ENCODE measurements at regions not wholly inside any gene's neighbourhood (a gene's known extent, or its start where the extent isn't known, plus 50 kb on each side); places are given as distances from the start of the nearest gene placed in this dataset.
"Not testable (repeated sequence)": the region's sequence is repeated elsewhere in the genome, so short reads cannot be mapped to it uniquely, and the experiment has no call there.

DNA sequence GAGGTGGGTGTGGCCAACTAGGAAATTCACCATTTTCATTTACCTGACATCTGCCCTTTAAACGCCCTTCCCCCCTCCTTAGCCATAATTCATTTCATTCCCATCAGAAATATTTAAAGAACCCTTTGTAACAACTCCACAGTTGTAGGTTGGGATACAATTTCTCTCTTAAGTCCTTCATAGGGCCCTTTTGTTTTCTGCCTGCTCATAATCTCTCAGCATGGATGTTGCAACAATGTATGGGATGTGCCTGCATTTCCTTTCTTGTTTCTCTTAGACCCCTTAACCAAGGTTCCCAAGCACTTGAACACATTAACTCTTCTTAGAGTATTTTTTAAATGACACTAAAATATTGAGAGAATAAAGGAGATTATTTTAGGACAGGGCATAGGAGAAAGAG lies 51.7 kb upstream of the MYO10 start:
- DNase-seq, result no peak

DNA sequence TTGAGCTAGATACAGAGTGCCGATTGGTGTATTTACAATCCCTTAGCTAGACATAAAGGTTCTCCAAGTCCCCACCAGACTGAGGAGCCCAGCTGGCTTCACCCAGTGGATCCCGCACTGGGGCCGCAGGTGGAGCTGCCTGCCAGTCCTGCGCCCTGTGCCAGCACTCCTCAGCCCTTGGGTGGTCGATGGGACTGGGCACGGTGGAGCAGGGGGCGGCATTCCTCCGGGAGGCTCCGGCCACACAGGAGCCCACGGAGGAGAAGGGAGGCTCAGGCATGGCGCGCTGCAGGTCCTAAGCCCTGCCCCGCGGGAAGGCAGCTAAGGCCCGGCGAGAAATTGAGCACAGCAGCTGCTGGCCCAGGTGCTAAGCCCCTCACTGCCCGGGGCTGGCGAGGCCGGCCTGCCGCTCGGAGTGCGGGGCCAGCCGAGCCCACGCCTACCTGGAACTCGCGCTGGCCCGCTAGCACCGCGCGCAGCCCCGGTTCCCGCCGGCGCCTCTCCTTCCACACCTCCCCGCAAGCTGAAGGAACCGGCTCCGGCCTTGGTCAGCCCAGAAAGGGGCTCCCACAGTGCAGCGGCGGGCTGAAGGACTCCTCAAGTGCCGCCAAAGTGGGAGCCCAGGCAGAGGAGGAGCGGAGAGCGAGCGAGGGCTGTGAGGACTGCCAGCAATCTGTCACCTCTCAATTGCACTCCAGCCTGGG lies 54.9 kb upstream of the MYO10 start:
- not testable (repeated sequence) for DNase-seq

DNA sequence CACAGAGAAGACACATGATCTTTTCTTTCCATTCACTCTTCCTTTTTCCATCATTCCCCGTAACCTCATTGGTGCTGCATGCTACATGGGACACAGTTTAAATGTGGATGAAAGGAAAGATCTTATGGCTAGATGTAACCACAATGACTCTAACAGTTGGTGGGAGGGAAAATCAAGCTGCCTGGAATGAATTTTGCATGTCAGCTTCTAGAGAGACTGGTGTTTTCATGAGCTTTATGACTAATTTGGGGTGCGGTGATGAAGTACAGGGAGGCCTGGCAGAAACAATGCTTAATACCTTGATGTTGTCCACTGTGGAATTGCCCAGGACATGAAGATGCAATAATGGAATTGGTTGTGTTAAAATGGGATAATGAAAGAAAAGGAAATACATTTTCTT lies 55.9 kb upstream of the MYO10 start:
- no peak for DNase-seq

DNA sequence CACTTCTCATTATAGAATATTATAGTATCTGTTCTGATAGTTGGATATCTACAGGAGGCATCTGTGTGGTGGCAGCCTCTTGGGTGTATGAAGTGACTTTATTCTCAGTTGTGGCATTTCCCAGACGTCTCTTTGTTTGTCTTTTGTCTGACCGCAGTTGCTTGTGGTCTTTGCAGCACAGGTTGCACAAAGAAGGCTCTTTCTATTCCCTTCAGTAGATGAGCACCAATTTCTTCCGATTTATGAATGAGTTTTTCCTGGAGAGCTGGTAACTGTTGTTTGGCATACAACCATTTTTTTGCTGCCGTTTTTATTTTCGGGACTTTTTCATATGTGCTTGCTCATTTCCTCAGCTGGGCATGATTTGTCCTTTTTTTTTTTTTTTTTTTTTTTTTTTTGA lies 56.4 kb upstream of the MYO10 start:
- no peak for DNase-seq

DNA sequence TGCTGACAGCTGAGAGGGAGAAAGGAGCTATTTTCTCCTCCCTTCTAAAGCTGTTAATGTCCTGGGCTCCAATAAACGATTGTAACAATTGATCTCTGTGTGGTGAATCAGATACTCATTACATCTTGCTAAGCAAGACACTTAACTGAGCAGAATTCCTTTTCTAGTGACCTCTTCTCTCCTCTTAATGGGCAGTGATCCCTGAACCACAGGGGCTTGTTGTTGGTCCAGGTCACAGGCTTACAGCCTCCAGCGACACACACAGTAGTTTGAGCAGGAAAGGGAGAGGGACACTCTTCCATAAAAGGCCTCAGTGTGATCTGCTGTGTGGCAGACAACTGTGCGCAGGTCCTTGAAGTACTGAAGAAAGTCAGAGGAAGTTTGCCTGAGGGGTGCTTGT lies 58.5 kb upstream of the MYO10 start:
- no peak for DNase-seq

DNA sequence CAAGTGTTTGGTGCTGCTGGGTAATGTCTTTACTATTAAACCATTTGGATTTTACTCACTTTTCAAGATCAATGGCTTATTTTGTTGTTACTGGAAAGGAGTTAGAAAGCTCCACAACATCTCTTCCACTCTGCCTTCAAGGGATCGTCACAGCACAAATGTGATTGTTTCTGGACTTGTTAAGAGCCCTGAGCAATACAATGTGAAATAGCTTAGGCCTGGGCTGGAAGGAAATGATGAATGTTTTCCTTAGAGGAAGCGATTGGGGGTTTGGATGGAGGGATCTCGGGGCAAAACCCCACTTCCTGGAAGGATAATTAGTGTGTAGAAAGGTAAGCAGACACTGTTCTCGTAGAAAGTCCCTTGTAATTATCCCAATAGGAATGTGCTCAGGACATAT lies 59.3 kb upstream of the MYO10 start:
- DNase-seq, result no peak

DNA sequence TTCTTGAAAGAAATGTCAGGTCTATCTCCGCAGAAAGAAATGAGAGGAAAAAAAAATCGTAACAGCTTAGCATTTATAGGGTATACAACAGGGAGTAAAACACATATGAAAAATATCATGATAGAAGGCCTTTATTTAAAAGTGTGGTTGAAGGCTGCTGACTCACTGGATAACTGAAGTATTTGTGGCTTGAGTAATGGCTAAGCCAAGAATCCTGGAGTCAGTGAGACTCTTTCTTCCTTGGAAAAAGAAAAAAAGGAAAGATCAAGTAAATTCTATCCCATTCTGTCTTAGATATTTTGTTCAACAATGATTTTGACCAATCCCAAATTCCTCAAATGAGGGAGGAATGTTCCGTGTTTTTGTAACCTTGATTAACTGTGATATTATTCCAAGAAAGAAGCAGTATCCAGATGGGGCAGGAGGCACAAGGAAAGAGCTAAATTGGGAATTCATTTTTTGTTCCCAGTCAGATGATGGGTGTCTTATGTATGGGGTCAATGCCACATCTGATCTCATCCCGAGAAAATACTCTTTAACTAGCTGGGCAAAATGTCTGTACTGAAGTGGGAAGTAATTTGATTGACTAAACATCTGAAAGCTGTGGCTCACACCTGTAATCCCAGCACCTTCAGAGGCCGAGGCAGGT lies 64.3 kb upstream of the MYO10 start:
- no peak for DNase-seq

DNA sequence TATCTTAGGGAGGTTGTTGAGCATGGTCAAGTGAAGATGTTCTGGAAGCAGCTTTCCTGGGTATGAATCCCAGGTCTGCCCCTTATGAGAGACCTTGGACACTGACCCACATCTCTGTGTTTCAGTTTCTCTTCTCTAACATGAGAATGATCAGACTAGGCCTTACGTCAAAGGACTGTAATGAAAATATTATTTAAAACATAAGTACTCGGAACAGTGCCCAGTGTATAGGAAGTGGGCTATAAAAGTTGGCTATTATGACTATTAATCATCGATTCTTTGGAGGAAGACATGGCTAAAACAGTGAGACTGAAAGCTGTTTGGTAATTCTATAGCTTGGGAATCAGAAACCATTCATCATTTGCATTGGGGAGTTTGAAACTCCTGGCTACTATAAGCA lies 65.3 kb upstream of the MYO10 start:
- no peak for DNase-seq

DNA sequence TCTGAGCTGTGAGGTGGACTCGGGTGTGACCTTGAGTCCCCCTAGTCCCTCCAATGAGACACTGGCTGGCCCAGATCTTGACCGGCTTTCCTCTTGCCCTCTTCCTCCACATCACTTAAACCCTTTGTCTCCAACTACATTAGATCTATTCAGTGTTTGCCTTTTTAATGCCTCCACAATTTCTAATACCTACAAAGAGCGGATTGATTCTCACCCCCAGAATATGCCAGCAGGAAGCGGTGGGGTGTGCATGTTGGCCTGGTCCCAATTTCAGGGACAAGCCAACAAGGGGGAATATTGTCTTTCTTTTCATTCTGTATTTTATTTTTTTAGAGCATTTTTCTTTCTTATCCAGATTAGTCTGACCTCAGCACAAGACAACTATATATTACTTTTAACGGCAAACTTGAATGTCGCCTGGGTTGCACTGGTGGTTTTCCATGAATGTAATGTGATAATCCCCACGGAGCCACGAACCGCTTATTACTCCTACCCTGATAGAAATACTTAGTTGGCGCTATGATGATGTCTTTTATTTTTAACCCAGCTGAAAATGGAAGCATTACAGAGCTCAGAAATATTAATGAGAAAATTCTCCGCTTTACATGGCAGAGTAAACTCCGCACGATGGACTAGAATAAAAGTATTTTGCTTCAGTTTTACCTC lies 68.5 kb upstream of the MYO10 start:
- DNase-seq, result no peak

DNA sequence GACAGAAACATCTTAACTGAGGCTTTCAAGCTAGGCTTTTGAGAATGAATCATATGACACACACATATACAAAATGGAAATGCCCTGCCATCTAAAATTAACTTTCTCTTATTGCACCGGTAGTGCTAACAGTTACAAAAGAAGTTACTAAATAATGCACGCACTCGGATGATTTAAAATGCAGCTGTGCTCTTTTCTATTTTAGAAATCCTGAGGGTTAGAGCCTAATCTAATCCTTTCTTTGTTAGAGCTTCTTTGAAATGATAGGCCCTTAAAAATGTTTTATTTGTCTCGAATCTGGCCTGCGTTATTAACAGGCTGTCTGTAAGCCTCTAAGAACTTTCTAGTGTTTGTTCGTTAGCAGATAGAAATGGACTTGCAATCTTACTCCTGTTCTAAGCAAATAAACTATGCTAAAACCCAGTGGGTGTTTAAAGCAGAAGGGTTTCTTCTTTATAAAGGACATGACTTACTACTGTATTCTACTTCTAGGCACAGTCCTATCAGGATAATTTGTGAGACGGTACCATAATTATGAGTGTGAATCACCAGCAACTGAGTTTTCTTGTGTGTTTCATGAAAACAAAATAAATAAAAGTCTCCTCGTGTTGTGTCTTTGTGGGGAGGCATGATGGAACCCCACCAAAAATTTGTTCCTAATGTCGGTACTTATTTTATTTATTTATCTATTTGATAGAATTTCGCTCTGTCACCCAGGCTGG lies 69.2 kb upstream of the MYO10 start:
- DNase-seq, result no peak

DNA sequence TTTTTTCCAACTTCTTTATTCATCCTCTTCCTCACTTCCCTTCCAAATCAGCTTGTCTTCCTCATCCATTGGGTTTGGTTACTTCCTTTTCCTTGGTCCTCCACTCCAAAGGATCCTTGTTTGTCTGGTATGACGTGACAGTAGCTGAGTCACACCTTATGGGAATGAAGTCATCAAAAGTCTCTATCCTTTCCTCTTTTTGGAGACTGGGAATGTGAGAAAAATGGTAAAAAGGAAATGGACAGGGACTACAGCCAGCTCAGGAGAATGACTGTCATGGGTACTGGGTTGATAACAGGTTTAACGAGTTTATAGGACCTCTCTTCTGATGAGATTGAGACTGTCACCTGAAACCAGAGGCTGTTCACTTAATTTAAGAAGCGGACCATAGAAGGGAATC lies 76.2 kb upstream of the MYO10 start:
- no peak for DNase-seq

DNA sequence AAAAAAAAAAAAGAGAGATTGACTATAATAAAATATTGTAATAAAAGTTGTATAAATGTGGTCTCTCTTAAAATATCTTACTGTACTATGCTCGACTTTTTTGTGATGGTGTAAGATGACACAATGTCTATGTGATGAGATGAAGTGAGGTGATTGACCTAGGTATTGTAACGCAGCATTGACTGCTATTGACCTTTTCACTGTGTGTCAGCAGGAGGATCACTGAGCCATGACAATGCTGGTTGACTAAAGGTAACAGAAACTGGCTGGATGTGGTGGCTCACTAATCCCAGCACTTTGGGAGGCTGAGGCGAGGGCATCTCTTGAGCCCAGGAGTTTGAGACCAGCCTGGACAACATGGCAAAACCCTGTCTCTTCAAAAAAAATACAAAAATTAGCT lies 78.6 kb upstream of the MYO10 start:
- no peak for DNase-seq

DNA sequence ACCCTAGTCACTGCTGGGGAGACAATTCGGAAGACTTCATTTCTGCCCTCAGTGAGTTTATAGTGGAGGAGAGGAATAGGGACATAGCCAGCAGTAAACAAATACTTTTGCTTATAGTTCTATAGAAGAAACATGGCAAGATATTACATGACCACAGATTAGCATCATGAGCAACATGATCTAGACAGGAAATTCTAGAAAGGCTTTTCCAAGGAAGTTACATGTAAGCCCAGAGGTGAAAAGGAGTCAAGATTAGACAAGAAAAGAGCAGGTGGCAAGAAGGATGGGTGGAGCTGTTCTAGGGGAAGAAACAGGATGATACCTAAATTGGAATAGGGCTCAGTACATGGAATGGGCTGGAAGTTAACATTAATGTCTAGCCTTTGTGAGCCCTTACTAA lies 82.8 kb upstream of the MYO10 start:
- no peak for DNase-seq

DNA sequence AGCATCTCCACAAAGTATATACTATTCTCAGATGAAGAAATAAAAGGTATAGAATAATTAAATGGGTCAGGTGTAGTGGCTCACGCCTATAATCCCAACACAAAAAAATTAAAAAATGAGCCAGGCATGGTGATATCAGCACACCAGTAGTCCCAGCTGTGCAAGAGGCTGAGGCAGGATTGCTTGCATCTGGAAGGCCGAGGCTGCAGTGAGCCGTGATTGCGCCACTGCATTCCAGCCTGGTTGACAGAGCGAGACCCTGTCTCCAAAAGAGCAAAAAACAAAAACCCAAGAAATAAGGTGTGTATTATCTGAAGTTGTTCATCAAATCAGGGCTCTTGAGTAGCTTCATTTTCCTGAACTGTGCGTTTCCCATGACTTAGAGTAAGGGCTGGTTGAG lies 83.2 kb upstream of the MYO10 start:
- no peak for DNase-seq

DNA sequence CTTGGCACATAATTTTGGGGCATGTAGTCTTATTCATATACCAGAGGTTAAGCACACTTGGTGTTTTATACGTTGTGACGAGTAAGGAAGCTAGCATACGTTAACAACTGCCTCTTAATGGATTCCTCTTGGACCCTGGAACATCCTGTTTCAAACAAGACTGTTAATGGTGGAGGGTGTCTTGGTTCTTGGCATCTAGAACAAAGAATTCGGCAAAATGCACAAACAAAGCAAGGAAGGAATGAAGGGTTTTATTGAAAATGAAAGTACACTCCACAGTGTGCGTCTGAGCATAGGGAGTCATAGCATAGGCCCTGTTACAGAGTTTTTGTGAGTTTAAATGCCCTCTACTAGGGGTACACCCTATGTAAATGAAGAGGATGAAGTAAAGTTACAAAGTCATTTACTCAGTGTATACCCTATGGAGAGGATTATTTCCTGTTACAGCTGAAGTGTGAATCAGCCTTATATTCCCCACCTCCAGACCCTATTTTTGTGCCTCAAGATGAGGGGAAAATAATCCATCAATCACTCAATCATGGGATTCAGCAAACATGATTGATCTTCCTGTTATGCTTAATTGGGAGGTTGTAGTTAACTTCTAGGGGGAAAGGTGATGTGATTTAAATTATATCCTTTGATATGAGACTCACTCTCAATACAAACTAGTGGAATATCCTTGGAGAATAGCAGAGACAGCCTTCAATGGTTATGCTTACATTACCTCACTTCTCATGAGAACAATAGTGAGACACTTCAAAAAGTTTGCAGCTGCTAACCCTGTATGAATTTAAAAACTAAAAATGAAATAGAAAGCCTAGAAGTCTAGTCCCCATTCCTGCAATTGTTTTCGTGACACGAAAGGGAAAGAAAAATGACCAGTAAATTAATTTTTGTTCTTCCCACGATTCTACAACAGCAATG lies 84.9 kb upstream of the MYO10 start:
- DNase-seq, result no peak

DNA sequence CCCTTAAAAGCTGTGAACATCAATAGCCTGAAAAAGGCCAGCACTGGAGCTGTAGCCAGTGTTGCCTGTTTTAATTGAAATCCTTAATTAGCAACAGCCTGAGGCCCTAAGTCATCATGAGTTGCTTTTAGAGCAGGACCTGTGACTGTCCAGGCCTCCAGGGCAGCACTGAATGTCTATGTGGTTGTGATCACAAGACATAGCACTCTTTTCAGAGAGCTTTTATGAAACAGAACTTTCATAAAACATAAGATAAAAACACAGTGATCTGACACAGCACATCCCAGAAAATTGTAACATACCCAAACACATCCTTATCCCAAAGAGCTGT lies 85.5 kb upstream of the MYO10 start:
- DNase-seq, result no peak

DNA sequence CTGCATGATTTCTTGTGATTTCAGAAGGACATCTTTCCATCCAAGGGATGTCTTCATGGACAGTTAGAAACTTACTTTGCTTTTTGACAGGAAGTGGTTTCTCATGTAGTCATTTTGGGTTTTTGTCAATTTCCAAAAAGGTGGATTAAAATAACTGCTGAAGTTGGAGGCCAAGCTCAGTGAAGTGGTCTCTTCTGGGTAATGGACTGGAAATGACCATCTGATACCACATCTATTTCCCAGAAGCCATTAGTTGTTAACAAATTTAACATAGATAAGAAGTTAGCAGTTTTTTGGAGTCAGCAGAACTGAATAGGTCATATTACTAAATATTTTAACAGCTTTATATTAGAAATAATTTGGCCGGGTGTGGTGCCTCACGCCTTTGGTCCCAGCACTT lies 86.2 kb upstream of the MYO10 start:
- DNase-seq, result no peak

DNA sequence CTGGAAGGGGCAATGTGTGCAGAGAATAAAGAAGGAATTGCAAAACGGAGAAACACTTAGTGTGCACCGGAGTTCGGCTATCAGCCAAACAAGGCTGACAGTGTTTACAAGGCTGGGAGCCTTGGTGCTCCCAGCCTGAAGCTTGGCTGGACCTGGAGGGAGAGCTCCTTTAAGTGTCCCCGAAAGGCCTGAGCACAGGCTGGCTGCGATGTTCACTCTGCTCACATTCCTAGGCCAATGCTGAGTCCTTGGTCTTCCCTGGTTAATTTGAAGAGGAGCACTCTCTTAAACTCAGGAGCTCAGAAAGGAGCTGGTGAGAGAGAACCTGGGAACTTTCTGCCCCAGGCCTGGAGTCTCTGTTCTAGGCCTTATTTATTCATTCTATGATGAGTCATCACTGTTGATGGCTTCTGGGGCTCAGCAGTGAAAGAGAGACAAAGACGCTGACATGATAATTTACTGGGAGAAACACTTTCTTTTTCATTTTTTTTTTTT lies 88.6 kb upstream of the MYO10 start:
- no peak for DNase-seq

DNA sequence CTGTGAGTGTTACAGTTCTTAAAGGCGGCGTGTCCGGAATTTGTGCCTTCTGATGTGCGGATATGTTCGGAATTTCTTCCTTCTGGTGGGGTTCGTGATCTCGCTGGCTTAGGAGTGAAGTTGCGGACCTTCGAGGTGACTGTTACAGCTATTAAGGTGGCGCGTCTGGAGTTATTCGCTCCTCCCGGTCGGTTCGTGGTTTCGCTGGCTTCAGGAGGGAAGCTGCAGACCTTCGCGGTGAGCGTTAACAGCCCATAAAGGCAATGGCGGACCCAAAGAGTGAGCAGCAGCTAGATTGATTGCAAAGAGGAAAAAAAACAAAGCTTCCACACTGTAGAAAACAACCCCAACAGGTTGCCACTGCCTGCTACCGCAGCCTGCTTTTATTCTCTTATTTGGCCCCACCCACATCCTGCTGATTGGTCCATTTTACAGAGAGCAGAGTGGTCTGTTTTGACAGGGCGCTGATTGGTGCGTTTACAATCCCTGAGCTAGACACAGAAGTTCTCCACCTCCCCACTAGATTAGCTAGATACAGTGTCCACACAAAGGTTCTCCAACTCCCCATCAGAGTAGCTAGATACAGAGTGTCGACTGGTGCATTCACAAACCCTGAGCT lies 95.7 kb upstream of the MYO10 start:
- DNase-seq, result not testable (repeated sequence)

DNA sequence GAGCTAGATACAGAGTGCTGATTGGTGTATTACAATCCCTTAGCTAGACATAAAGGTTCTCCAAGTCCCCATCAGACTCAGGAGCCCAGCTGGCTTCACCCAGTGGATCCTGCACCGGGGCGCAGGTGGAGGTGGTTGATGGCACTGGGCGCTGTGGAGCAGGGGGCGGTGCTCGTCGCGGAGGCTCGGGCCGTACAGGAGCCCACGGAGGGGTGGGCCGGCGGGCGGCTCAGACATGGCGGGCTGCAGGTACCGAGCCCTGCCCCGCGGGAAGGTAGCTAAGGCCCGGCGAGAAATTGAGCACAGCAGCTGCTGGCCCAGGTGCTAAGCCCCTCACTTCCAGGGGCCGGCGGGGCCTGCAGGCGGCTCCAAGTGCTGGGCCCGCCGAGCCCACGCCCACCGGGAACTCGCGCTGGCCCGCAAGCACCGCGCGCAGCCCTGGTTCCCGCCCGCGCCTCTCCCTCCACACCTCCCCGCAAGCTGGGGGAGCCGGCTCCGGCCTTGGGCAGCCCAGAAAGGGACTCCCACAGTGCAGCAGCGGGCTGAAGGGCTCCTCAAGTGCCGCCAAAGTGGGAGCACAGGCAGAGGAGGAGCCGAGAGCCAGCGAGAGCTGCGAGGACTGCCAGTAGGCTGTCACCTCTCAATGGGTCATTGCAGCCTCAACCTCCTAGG lies 96.4 kb upstream of the MYO10 start:
- DNase-seq, result not testable (repeated sequence)

DNA sequence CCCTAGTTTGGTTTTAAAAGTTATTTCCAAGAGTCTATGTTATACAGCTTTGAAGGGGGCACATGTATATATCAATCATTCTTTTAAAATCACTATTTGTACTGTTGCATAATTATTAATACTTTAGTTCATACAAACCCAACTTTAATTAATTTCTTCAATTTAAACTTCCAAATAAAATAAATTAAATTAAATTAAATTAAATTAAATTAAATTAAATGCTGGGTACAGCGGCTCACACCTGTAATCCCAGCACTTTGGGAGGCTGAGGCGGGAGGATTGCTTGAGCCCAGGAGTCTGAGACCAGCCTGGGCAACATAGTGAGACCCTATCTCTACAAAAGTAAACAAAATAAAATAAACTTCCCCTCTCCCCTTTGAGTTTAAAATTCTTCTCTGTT lies 98.9 kb upstream of the MYO10 start:
- not testable (repeated sequence) for DNase-seq

DNA sequence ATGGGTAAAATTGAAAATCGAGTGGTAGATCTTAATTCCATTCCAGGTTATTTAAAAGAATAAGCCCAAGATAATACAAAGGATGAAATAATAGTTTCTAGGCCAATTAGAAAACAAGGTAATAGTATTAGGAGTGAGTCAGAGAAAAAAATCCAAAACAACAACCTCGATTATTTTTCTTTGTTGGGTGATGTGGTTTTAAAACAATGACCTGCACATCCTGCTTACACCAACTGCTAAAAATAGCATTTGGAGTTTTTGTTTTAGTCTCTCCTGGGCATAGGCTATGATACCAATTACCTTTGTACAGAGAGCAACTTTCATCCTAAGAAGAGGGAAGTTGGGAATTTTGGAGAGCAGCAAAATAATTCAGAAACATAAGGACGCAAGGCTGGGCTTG lies 101.7 kb upstream of the MYO10 start:
- no peak for DNase-seq

All from NCI-H1694 (cell line).